Dermis microvascular lymphatic vessel endothelial cell (primary cell): ENCODE measurements at regions not wholly inside any gene's neighbourhood (a gene's known extent, or its start where the extent isn't known, plus 50 kb on each side); places are given as distances from the start of the nearest gene placed in this dataset.

Experiments
- DNase-seq, 2 donors: peaks; one replicate each; pipeline versions ENCODE4 v3.0.0 to v3.0.0-alpha.2; 2010; ENCODE audit warnings: low read depth in 2 of 2

DNA sequence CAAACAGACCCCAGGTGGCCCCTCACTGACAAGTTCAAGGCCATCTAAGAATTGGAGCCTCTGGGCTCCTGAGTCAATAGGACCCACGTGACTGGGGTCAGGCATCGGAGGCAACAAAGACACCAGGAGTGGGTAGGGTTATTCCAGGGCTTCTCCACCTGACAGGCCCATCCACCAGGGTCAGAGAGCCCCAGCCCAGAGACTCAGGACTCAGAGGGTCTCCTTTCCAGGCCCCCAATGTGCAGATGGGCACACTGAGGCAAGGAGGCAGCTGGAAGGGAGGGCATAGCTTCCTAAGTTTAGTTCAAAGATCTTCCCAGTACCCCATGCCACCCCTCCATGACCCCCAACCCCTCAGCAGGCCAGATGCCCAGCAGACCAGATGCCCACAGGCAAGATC is 388.6 kb downstream of the MATN1 start:
- DNase-seq = no peak

DNA sequence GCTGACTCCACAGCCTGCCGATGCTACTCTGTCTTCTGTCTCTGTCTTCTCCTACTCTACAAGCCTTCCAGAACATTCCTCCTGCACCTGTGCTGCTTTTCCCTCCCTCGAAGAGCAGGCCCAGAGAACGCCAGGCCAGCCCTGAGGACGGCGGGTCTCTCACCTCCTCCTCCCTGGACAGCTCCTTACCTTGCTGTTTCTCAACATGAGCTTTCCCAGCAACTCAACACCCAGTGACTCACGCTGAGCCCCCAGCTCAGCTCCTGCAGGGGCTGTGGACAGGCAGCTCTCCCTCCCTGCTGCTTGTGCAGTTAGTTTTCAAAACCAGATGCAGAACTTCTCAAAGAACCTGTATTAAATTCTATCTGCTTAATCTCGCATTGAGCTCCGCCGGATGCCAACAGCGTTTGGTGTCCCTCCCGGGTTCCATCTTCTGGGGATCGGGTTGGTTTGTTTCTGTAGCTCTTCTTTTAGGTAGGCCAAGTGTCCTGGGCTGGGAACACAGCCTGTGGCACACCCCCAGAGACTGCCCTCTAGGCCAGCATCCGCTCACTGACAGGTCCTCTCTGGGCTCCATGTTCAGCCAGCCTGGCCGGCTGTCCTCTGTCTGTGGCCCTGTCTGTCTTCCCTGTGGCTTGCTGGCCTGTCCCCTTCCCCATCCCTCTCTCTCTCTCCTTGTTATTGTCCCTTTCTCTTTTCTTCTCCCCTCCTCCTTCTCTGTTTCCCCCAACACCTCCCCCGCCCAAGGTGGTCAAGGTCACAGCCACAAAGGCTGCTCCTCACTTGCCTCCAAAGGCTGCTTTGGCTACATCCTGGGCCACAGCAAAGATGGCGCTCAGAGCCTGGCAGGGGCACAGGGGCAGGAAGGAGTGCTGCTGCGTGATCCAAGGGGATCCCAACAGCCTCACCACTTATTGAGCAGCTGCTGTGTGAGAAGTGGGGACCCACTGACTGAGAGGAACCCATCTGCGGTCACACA is 391.0 kb downstream of the MATN1 start:
- no peak for DNase-seq

DNA sequence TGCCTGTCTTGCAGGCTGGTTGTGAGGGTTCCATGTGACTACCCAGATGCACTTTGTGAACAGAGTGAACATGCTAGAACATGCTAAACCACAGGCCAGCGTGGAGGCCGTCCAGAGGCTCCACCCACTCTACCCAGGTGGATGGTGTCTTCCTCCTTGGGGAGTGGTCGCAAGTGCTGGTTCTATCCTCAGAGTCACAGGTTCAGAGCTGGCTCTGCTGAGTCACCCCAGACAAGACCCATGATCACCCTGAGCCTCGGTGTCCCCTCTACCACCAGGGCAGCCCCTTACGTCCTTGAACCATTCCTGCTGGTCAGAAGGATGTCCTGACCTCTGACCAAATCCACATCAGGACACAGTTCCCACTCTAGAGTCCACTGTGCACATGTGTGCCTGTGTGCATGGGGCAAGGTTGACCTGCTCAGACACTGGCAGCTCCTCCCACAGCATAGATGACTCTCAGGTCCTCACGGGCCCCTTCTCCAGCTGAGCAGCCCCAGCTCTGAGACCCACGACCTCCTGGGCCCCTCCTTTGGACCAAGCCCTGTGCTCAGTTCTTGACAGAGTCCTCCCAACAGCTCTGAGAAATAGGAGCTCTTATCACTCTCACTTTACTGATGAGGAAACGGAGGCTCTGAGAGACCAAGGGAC is 391.8 kb downstream of the MATN1 start:
- DNase-seq = no peak

- no peak for DNase-seq
Observed at GRCh38 chr1:30330644-30331043, 392.7 kb downstream of the MATN1 start.

DNA sequence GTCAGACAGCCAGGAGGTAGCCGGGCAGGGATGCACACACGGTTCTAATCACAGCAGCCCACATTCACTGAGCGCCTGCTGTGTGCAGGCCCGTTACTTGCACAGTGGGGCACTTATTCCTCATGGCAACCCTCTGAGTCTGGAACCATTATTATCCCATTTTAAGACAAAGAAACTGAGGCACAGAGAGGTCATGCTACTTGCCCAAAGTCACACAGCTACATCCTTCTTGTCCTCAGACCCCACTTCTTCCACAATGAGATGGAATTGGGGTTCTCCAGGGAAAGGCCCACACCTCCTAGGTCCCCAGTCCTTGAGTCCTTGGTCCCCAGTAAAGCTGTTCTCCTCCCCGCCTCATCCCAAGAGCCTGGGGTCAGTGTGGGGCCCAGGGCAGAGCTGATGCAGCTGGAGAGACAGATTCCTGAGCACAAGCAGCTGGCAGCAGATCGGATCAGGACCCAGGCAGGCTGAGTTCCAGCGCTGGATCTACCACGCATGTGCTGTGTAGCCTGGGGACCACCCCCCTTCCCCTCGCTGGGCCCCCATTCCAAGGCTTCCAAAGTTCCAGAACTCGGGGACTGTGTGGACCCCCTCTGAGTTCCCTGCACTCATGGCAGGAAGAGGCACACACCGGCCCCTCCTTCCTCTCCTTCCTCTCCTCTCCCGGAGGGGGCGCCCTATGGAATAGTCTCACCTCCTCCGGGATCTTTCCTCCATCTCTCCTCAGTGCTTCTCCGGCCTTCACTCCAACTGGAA is 393.4 kb downstream of the MATN1 start:
- no peak for DNase-seq

DNA sequence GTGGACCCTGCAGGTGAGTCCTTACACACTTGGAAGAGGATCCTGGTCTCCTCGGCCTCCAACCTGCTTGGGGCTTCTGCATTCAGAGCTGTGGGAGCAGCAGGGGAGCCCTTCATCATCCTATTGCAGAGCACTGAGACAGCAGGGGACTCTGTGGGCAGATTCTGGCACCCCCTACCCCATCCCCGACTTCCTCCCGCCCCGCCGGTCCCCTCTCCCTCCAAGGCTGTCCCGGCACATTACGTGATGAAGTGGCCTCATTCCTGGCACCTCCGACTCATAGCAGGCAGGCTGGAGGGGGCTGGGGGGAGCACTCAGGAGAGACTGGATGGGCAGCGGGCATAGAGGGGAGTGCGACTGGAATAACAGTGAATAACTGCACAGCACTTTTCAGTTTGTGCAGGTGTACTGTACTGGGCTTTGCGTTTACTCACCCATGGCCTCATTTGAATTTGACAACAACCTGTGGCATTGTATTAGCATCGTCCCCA is 394.1 kb downstream of the MATN1 start:
- DNase-seq = no peak

DNA sequence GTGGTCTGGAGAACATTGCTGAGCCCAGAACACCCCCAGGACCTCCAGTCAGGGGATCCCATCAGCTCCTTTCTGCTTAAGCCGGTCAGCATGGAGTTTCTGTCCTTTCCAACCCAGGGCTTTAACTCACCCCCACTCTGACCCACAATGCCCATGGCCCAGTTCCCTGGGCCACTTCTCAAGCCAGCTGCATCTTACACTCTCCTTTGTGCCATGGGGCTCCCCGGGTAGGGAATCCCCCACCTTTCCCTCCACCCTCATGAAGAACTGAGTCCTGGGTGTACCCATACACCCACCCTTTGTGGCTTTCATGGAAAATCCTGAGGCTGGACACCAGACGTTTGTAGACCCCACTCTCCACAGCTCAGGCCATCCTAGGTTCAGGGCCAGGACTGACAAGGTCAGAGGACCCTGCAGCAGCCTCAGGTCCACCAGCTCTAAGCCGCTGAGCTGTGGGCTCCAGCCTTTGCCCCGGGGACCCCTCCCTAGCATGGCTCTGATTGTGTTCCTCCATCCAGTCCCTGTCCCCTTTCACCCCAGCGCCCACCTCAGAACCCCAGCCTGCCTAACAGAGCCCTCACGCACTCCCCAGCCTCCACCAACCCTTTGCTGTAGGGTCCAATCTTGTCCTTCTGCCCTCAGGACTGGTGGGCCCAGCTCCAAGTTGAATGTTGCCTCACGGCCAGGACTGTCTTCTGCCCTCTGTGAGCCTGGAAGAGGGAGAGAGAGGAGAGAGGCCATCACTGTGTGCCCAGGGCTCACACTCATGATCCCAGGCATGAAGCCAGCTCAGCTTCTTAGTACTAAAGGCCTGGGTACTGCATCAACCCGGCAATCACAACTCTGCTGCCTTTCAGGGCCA is 394.8 kb downstream of the MATN1 start:
- DNase-seq = no peak

- no peak for DNase-seq
Observed at GRCh38 chr1:30328100-30328370, 395.4 kb downstream of the MATN1 start.

GRCh38 chr1:30327370-30328099 is 395.9 kb downstream of the MATN1 start:
- DNase-seq = no peak

- DNase-seq = no peak
Observed at GRCh38 chr1:30325999-30326398, 397.4 kb downstream of the MATN1 start.

- no peak for DNase-seq
Observed at GRCh38 chr1:30325085-30325935, 398.1 kb downstream of the MATN1 start.

- no peak for DNase-seq
Observed at GRCh38 chr1:30324251-30325084, 398.9 kb downstream of the MATN1 start.

DNA sequence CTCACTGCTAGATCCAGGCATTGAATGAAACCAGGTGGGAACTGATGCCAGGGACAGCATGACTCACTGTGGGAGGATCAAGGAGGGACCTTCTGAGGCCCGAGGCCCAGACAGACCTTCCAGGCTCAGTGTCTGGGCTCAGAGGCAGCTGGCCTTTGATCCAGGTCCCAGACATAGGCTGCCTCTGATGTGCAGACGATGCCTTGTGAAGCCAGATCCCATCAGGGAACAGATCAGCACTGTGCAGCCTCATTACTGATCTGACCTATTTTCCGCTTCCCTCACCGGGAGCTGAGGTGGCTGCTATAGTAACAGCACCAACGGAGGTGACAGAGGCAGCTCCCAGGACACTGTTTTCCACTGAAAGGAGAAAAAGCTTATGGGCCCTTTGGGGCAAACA is 399.5 kb downstream of the MATN1 start:
- DNase-seq = no peak

GRCh38 chr1:30323352-30323751 is 400.0 kb downstream of the MATN1 start:
- DNase-seq = no peak

- no peak for DNase-seq
Observed at GRCh38 chr1:30322859-30323257, 400.5 kb downstream of the MATN1 start.

DNA sequence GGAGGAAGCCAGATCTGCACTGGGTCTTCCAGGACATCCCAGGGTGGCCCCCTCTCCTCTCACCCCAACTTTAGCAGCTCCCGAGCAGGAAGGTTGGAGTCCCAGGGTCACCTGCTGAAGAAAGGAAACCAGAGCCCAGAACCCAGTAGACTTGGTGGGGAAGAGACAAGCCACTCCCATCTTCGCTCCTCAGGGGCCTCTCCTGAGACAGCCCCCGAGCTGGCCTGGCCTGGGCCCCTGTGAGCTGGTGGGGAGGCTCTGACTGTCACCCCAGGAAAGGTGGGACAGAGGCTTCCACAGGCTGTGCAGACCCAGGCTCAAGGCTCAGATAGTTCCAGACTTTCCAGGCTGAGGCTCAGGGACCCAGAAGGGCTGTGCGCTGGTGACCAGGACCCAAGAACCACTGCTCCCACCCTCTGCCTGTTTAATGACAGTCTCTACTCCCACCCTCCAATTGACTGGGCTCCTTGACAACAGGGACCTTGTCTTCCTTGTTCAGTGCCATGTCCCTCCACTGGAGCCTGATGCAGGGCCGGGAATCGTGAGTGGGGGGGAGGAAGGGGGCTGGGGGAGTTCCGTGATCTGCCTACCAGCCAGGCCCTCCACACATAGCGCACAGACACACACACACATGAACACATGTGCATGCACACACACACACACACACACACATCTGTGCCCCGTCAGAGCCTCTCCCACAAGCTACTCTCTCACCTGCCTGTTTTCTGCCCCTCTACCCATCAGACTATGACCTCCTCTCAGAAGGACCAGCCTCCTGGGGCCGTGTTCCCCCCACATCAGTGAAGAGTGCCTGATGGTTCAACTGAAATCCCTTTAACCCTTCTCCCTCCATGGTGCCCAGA is 401.2 kb downstream of the MATN1 start:
- DNase-seq = no peak

DNA sequence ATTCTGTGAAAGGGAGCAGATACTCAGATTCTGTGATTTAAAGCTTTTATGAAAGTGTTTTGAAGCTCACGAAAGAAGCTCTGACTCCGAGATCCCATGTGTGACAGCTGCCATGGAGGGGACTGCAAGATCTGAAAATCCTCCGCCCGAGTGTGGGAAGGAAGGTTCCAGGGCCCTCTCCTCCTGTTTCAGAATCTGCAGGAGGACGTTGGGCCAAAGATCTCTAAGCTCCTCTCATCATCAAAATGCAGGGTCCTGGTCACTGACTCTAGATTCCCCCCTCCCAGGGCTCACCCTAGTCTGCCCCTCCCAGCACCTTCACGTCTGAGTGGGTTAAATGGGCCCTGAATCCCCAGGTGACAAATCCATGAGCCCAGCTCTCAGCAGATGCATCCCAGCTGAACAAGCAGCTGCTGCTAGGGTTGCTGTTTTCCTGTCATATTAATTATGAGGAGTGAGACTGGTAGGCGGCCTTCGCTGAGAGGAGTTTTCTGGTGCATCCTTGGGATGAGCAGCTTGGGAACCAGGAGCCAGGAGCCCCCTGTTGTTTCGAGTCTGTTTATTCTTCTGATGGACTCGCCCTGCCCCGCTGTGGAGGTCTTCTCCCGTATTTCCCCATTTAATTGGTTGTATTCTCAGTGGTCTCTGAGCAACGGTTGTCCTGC is 402.0 kb downstream of the MATN1 start:
- DNase-seq = no peak
